Colonic mucosa (tissue), 4 donors: ENCODE measurements at regions not wholly inside any gene's neighbourhood (a gene's known extent, or its start where the extent isn't known, plus 50 kb on each side); places are given as distances from the start of the nearest gene placed in this dataset.
A peak's percentile ranks its signal among the peaks of the same experiment; 100 is the strongest.

Experiments used
- DNase-seq: peaks from one replicate; pipeline ENCODE4 v3.0.0-alpha.2; 2020
- H3K27ac ChIP-seq: fragments of 200-600 bp; one replicate; pipeline ENCODE4 v1.8.0; 2021
- H3K27me3 ChIP-seq: fragments of 200-600 bp; one replicate; pipeline ENCODE4 v1.8.0; 2021
- H3K36me3 ChIP-seq: fragments of 200-600 bp; one replicate; pipeline ENCODE4 v1.8.0; 2021
- H3K4me1 ChIP-seq: fragments of 200-600 bp; one replicate; pipeline ENCODE4 v1.8.0; 2021; ENCODE audit warnings: mild to moderate bottlenecking
- H3K4me3 ChIP-seq: fragments of 200-600 bp; one replicate; pipeline ENCODE4 v1.8.0; 2021
- H3K9ac ChIP-seq, 2 donors: one replicate each; pipeline ENCODE4 v1.7.0; 2013; ENCODE audit warnings: control low read depth in 2 of 2, low read depth in 2 of 2, low read length in 2 of 2
- H3K9me3 ChIP-seq: fragments of 200-600 bp; one replicate; pipeline ENCODE4 v1.8.0; 2021
- CTCF ChIP-seq: fragments of 200-600 bp; IDR thresholded peaks from one replicate; pipeline ENCODE4 v1.8.0; 2022; ENCODE audit warnings: antibody characterized with exemption, mild to moderate bottlenecking
- intact Hi-C: fragments of 100-400 bp; cut with DNase I; formaldehyde crosslinking; loops from one replicate; pipeline ENCODE4 v1.14.1; 2022
- donor health status: healthy.
- donor health status: DM: no; HTN: no; CAD: no.
- donor health status: DM: no; HTN: no; CAD: no.

DNA sequence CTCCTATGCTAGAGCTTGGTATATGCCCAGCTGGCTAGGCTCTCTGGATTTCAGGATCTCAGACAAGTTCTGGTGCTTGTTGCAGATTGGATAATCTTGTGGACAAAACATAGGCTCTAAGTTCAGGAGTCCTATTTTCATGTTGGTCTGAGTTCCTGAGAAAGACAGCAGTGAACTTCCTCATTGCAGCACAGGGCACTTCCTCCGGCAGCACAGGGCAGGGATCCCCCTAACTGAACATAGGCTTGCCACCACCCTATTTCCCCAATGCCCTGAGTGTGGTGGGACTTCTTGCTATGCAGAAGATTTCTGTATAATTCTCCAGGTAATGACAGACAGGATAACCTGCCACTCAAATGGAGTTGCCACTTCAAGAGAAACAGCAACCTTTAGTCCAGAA, 220.1 kb downstream of the PIK3R1 start:
- intact Hi-C loops, result no loop called here
- no peak for DNase-seq
- TF ChIP-seq CTCF, result no peak
- H3K27ac ChIP-seq, result peak overlapping the region; percentile 24
- no peaks in the 10 kb centered on the region for H3K9me3 ChIP-seq
- H3K4me3 ChIP-seq, result no peak overlapping the region
- H3K36me3 ChIP-seq, result no peaks in the 10 kb centered on the region
- H3K4me1 ChIP-seq, result no peaks in the 10 kb centered on the region
- H3K27me3 ChIP-seq, result no peaks in the 10 kb centered on the region
- H3K9ac ChIP-seq, result no peak overlapping the region

DNA sequence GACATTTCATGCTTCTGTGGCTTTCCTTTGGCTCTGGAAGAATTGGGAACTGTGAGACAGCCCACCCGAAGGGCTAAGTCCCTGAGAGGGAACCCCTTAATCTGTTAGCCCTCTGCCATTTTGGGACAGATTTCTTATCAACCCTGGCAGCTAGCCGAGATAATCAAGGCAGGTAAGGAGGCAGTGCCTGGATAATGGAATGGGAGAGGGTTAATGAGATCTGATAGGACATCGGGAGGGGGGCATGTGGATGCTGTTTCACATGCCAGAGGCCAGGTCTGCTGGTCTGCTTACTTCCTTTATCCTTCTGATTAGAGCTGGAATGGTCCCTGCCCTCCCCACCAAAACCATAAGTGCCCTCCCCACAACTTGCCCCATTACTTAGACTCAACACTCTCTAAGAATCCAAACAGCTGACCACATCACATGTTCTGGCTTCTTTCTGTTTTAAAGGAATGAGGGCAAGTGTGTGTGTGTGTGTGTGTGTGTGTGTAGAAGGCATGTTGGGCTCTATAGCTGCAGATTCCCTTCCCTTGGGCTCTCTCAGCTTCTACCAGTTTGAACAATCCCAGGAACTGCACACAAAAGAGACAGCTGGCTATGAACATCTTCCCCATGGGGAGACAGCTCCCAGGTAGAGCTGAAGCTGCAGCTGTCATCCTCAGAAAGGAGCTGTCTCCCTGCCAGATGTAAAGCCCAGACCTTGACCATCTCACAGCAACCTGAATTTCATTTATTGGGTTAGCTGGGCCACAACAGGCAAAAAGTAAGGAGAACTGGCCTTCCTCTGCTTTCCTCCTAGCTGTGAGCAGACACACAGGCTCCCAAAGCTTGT, 221.3 kb downstream of the PIK3R1 start:
- no peak overlapping the region for H3K4me3 ChIP-seq
- no peaks in the 10 kb centered on the region for H3K27me3 ChIP-seq
- intact Hi-C loops, result no loop called here
- H3K9ac ChIP-seq, result no peak overlapping the region
- H3K27ac ChIP-seq, result no peak overlapping the region
- no peaks in the 10 kb centered on the region for H3K36me3 ChIP-seq
- no peaks in the 10 kb centered on the region for H3K9me3 ChIP-seq
- TF ChIP-seq CTCF, result no peak
- H3K4me1 ChIP-seq, result no peaks in the 10 kb centered on the region
- no peak for DNase-seq

DNA sequence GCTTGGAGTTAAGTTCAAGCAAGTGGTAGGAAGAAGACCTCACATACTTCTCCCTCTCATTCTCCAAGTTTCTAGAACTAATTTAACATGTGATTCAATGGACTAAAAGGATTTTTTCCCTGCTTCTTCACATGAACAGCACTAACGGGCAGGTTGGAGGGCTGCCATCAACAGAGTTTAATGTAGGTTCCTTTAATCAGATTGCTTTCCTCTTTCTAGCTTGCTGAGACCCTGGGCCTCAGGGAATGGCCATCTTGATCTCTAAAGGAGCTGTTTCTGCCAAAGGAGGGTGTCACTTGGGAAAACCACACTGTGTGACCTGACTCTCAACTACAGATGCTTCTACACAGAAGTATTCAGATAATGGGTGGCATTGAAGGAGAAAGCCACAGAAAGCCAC, 223.3 kb downstream of the PIK3R1 start:
- Histone ChIP-seq H3K9ac (no peak overlapping the region), H3K27ac (no peak overlapping the region), H3K4me3 (no peak overlapping the region), H3K27me3 (no peaks in the 10 kb centered on the region), H3K4me1 (no peaks in the 10 kb centered on the region), H3K36me3 (no peaks in the 10 kb centered on the region), H3K9me3 (no peaks in the 10 kb centered on the region)
- intact Hi-C loops, result no loop called here
- DNase-seq, result no peak
- no peak for TF ChIP-seq CTCF

DNA sequence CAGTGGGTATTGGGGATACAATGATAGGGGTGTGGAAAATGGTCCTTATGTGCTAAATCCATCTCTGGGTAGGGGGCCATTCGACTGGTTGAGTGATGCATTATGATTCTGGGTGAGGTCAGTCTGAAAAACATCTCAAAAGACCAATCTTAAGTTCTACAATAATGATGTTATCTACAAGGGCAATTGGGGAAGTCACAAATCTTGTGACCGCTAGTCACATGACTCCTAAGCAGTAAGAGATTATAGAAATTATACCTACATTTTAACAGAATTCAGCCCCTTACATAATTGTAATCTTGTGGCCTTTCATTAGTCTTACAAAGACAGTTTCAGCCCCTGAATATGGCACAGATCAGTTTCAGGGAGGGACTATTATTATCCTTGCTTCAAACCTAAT, 224.7 kb downstream of the PIK3R1 start:
- H3K27me3 ChIP-seq, result no peaks in the 10 kb centered on the region
- no peak overlapping the region for H3K27ac ChIP-seq
- intact Hi-C loops, result no loop called here
- no peak overlapping the region for H3K9ac ChIP-seq
- no peaks in the 10 kb centered on the region for H3K9me3 ChIP-seq
- no peaks in the 10 kb centered on the region for H3K4me1 ChIP-seq
- H3K4me3 ChIP-seq, result no peak overlapping the region
- no peak for DNase-seq
- H3K36me3 ChIP-seq, result no peaks in the 10 kb centered on the region
- no peak for TF ChIP-seq CTCF

- Histone ChIP-seq H3K4me1 (no peaks in the 10 kb centered on the region), H3K27me3 (no peaks in the 10 kb centered on the region), H3K27ac (no peak overlapping the region), H3K9ac (no peak overlapping the region), H3K36me3 (no peaks in the 10 kb centered on the region), H3K9me3 (no peaks in the 10 kb centered on the region), H3K4me3 (no peak overlapping the region)
- TF ChIP-seq CTCF, result no peak
- DNase-seq, result no peak
- intact Hi-C loops, result no loop called here
Observed at GRCh38 chr5:68440651-68441050, 225.1 kb downstream of the PIK3R1 start.
